GM12891 (cell line): ENCODE measurements at regions not wholly inside any gene's neighbourhood (a gene's known extent, or its start where the extent isn't known, plus 50 kb on each side); places are given as distances from the start of the nearest gene placed in this dataset.

Experiments used
- DNase-seq: peaks from one replicate; pipeline ENCODE4 v3.0.0; 2011; ENCODE audit warnings: low spot score; ENCODE audit not compliant: insufficient read length
- FAIRE-seq: peaks from 2 replicates; lab custom pipeline; 2011; peaks lifted over from hg19 to GRCh38; lab: Jason Lieb, UNC
- PAX5 ChIP-seq: IDR thresholded peaks from 2 replicates; pipeline ENCODE4 v1.6.1; 2011; ENCODE audit warnings: low read length, moderate library complexity, mild to moderate bottlenecking; ENCODE audit not compliant: insufficient read depth, severe bottlenecking
- POLR2A ChIP-seq: IDR thresholded peaks from 2 replicates; pipeline ENCODE4 v1.6.1; 2011; ENCODE audit warnings: low read depth, low read length, control low read depth
- POLR2AphosphoS5 ChIP-seq: IDR thresholded peaks from 2 replicates; pipeline ENCODE4 v1.6.1; 2011; ENCODE audit warnings: low read depth, low read length, control low read depth
- POU2F2 ChIP-seq: IDR thresholded peaks from 2 replicates; pipeline ENCODE4 v1.6.1; 2011; ENCODE audit warnings: low read depth, mild to moderate bottlenecking, control low read depth, low read length, moderate library complexity
- SPI1 ChIP-seq: IDR thresholded peaks from 2 replicates; pipeline ENCODE4 v1.6.1; 2011; ENCODE audit warnings: low read depth, low read length, control low read depth
- TAF1 ChIP-seq: IDR thresholded peaks from 2 replicates; pipeline ENCODE4 v1.6.1; 2011; ENCODE audit warnings: low read depth, low read length, control low read depth

- DNase-seq: no peak
- FAIRE-seq: no peak
- TF ChIP-seq POU2F2 (no peak), POLR2A (no peak), SPI1 (no peak), TAF1 (no peak), PAX5 (no peak), POLR2AphosphoS5 (no peak)
Observed at GRCh38 chr11:109347304-109347703, 74.7 kb upstream of the C11orf87 start.

GRCh38 chr11:109349276-109350080 is 72.5 kb upstream of the C11orf87 start:
- no peak for FAIRE-seq
- DNase-seq: no peak
- TF ChIP-seq POLR2A (no peak), POLR2AphosphoS5 (no peak), TAF1 (no peak), POU2F2 (no peak)

- no peak for TF ChIP-seq SPI1
- no peak for TF ChIP-seq TAF1
- no peak for TF ChIP-seq PAX5
- TF ChIP-seq POU2F2: no peak
- TF ChIP-seq POLR2AphosphoS5: no peak
- no peak for TF ChIP-seq POLR2A
- DNase-seq: no peak
- no peak for FAIRE-seq
Observed at GRCh38 chr11:109350091-109350490, 71.9 kb upstream of the C11orf87 start.

- no peak for DNase-seq
- FAIRE-seq: no peak
- no peak for TF ChIP-seq POLR2AphosphoS5
- no peak for TF ChIP-seq POLR2A
- no peak for TF ChIP-seq TAF1
- TF ChIP-seq POU2F2: no peak
- TF ChIP-seq PAX5: no peak
- no peak for TF ChIP-seq SPI1
Observed at GRCh38 chr11:109362059-109362458, 59.9 kb upstream of the C11orf87 start.

- FAIRE-seq (no peak), DNase-seq (no peak)
- no peak for TF ChIP-seq TAF1
- TF ChIP-seq POLR2AphosphoS5: no peak
- TF ChIP-seq PAX5: no peak
- no peak for TF ChIP-seq POU2F2
- TF ChIP-seq SPI1: no peak
- no peak for TF ChIP-seq POLR2A
Observed at GRCh38 chr11:109363682-109364081, 58.3 kb upstream of the C11orf87 start.

GRCh38 chr11:109364851-109365250 is 57.1 kb upstream of the C11orf87 start:
- FAIRE-seq (no peak), DNase-seq (no peak)
- TF ChIP-seq PAX5 (no peak), POLR2A (no peak), TAF1 (no peak), SPI1 (no peak), POU2F2 (no peak), POLR2AphosphoS5 (no peak)

- FAIRE-seq (no peak), DNase-seq (no peak)
- no peak for TF ChIP-seq SPI1
- TF ChIP-seq POLR2AphosphoS5: no peak
- no peak for TF ChIP-seq TAF1
- TF ChIP-seq PAX5: no peak
- no peak for TF ChIP-seq POLR2A
Observed at GRCh38 chr11:109371444-109372176, 50.4 kb upstream of the C11orf87 start.
